ENCODE measurements at regions not wholly inside any gene's neighbourhood (a gene's known extent, or its start where the extent isn't known, plus 50 kb on each side); places are given as distances from the start of the nearest gene placed in this dataset.

GRCh38 chr9:79129865-79130480 lies 441.8 kb upstream of the TLE4 start:
- DNase-seq (ENCODE audit: low read depth in 2 of 2, low spot score in 1 of 2): no peak

- no peak for DNase-seq (ENCODE audit: low read depth in 2 of 2, low spot score in 1 of 2)
Measured at GRCh38 chr9:79131246-79131774, 440.5 kb upstream of the TLE4 start.

- no peak for DNase-seq (ENCODE audit: low read depth in 2 of 2, low spot score in 1 of 2)
Measured at GRCh38 chr9:79131824-79132377, 439.9 kb upstream of the TLE4 start.

- DNase-seq (ENCODE audit: low read depth in 2 of 2, low spot score in 1 of 2): no peak
Measured at GRCh38 chr9:79134654-79135053, 437.1 kb upstream of the TLE4 start.

GRCh38 chr9:79135681-79136415 lies 435.9 kb upstream of the TLE4 start:
- no peak for DNase-seq (ENCODE audit: low read depth in 2 of 2, low spot score in 1 of 2)

DNA sequence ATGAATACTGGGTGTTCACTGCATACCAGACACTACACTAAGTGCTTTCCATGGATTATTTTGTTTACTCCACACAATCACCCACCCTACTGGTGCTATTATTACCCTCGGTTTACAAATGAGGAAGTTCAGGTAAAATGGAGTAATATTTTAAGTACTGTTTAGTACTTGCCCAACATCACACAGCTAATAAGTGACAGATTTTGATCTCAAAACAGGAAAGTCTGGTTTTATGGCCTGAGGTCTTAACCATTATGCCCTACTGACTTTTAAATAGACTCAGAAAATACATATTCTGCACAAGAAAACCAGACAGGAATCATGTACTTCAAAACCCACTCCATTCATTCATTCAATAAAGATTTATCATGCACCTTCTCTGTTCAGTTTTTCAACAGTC lies 431.0 kb upstream of the TLE4 start:
- no peak for DNase-seq (ENCODE audit: low read depth in 2 of 2, low spot score in 1 of 2)

DNA sequence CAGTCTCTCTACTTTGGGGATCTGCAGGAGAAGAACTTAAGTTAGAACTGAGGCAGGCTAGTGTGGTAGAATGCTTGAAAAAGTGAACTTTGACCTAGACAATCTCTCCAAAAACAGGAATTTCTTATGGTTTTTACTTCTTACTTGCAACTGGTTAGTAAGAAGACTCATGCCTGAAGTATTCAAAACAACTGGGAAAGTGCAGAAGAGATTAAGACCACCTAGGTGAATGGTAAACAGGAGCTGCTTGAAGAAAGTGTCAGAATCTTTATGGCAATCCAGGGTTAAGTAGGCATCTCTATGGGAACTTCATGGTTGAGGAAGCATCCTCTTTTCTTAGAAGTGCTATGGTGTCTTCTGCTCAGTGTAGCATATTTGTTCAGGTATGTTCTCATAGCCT lies 428.6 kb upstream of the TLE4 start:
- DNase-seq (ENCODE audit: low read depth in 2 of 2, low spot score in 1 of 2): no peak

DNA sequence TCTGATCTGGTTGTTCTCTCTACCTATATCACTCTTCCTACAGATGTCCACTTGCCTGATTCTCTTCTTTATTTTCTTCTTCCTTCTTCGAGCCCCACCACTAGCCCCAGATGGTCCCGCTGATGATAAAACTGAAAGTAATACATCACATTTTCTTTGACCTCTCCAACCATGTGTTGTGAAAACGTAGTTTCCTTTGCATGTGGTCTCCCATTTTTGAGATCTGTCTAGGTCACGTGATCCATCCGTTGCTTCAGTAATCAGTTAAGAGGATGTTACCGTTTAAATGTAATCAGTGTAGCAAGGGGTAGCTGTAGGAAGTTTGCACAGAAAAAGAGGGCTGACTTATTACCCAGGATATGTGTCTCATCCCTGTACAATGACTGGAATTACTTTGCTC lies 426.3 kb upstream of the TLE4 start:
- no peak for DNase-seq (ENCODE audit: low read depth in 2 of 2, low spot score in 1 of 2)

- no peak for DNase-seq (ENCODE audit: low read depth in 2 of 2, low spot score in 1 of 2)
Measured at GRCh38 chr9:79149585-79149984, 422.2 kb upstream of the TLE4 start.

DNA sequence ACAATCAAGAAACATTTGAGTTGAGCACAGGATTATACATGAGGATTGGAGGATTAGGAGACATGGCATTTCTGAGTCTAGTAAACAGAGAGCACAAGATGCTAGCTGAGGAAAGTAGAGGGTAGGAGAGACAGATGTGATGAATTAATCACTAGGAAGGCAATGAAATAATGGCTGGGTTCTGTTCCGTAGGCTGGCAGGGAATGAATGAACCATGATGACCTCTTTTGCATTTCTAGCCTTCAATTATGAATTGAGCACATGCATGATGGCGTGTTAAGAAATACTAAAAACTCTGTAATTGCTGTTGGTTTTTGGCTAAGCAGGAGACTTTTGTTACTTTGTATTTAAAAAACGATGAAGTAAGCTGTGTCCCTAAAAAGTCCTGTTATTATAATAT lies 420.0 kb upstream of the TLE4 start:
- no peak for DNase-seq (ENCODE audit: low read depth in 2 of 2, low spot score in 1 of 2)

DNA sequence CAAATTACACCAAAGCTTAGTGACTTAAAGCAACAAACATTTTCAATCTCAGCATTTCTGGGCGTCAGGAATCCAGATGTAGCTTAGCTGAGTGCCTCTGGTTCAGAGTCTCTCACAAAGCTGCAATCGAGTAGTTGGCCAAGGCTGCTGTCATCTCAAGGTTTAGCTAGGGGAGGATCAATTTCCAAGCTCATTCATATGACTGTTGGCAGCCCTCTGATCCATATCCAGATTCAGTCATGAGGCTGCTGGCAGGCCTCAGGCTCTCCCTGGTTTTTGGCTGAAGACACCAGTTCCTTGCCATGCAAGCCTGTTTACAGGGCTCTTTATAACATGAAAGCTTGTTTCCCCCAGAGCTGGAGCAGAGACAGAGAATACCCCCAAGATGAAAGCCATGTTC lies 419.5 kb upstream of the TLE4 start:
- DNase-seq (ENCODE audit: low read depth in 2 of 2, low spot score in 1 of 2): no peak

DNA sequence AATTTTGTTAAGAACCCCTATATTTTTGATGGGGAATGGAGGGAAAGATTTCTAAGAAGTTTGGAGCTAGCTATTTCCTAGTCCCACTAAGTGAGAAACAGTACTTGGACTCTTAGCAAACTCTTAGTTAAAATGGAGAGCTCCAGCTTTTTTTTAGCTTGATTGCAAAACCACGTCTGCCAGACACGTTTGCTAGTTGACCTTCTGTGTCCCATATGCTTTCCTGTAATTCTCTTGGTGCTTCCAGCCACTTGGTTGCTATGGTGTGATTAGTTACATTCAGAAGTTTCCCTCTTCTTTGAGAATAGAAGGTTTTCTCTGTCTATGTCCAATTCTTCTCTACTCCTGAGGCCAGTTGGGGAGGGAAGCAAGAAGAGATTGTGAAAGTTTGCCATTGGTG lies 417.0 kb upstream of the TLE4 start:
- DNase-seq (ENCODE audit: low read depth in 2 of 2, low spot score in 1 of 2): no peak

DNA sequence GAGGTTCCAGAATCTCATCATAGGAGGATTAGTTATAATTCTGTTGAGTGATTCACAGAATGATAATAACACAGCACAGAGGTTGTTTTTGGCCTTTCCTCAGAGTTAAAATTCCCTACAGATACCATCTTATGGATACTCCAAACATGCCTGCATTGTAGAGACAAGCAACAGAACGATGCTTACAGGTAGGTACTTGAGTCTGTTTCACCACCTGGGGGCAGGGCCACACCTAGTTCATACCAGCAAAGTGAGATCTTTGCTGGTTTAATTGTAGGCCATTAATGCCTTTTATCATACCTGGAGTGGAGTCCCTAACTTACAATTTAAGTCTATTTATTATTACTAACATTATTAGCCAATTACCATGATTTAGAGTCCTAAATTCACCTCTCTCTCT lies 416.5 kb upstream of the TLE4 start:
- no peak for DNase-seq (ENCODE audit: low read depth in 2 of 2, low spot score in 1 of 2)

GRCh38 chr9:79163544-79163943 lies 408.2 kb upstream of the TLE4 start:
- no peak for DNase-seq (ENCODE audit: low read depth in 2 of 2, low spot score in 1 of 2)

DNA sequence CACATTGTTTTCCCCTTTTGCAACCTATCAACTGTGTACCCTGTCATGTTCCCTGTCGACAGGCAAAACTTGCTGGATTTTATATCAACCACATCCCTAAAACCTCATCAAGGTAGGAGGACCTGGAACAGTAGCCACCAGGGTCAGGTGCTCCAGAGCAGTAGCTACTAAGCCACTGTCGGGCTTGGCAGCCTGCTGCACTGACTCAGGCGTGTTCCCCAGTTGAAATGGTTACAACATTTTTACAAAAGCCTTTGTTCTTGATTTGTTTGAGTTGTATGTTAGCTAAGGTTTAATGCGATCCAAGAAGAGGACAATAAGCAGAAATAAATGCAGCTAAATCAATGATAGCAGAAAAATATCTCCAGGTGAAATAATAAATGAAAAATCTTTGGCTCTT lies 407.4 kb upstream of the TLE4 start:
- DNase-seq (ENCODE audit: low read depth in 2 of 2, low spot score in 1 of 2): no peak

DNA sequence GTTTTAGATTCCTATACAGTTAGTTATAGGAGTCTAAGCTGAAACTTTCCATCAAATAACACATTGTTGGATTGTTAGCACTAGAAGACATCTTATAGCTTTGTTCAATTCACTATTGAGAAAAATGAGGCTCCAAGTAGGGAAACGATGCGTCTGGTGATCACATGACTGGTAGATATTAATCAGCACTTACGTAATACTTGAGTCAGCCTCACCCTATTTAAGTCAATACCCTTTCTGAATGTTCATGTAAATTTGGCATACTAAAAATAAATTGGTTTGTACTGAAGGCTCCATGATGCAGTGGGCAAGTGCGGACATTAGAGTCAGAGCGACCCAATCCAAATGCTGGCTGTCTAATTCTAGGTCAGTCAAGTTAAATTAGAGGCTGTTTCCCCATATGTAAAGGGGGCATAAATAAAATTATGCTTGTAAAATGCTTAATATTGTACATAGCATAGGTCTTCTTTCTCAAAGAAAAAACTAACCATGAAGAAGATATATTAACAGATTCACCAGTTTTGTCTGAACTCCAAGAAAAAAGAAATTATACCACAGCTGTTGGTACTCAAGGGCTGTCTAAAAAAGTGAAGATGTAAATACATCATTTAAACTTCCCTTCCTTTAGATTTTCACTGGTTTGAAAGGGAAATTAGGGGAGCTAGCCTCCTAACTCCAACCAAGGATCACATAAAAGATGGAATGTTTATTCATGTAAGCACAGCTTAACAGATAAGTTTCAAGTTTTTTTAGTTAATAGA lies 406.6 kb upstream of the TLE4 start:
- no peak for DNase-seq (ENCODE audit: low read depth in 2 of 2, low spot score in 1 of 2)

DNA sequence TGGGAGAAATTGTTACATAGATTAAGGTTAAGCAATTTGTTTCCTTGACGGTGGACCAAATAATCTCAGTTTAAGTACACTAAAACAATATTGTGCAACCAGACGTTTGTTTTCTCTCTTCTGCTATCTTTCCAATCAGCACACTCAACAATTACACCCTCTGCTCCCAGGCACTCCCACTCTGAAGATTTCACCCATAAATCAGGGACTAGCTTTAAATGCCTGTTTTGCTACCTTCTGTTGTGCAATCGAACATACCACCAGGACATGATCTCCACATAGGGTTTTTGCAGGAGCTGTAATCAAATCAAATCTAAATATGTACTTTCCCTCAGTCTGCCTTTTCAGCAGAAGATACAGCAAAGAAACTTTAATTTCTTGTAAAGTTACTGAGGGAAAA lies 405.8 kb upstream of the TLE4 start:
- DNase-seq (ENCODE audit: low read depth in 2 of 2, low spot score in 1 of 2): no peak

DNA sequence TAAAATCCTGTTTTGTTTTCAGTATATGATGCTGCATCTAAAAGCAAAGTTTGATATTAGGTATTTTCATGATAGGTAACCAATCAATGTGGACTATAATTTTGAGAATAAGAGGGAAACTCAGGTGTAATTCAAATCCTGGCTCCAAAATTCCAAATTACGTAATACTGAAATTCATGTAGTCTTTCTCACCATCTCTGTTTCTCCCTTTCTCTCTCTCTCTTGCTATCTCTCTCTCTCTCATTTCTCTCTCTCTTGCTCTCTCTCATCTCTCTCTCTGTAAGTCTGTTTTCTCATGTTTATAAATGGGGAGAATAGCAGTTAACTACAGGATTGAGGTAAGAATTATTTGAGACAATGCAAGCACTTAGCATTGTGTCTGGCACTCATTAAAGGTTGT lies 401.1 kb upstream of the TLE4 start:
- no peak for DNase-seq (ENCODE audit: low read depth in 2 of 2, low spot score in 1 of 2)

GRCh38 chr9:79173932-79174331 lies 397.8 kb upstream of the TLE4 start:
- no peak for DNase-seq (ENCODE audit: low read depth in 2 of 2, low spot score in 1 of 2)

GRCh38 chr9:79176014-79176697 lies 395.6 kb upstream of the TLE4 start:
- DNase-seq (ENCODE audit: low read depth in 2 of 2, low spot score in 1 of 2): no peak

- DNase-seq (ENCODE audit: low read depth in 2 of 2, low spot score in 1 of 2): no peak
Measured at GRCh38 chr9:79184831-79185230, 386.9 kb upstream of the TLE4 start.
